Omental fat pad (tissue), 3 donors: ENCODE measurements at regions not wholly inside any gene's neighbourhood (a gene's known extent, or its start where the extent isn't known, plus 50 kb on each side); places are given as distances from the start of the nearest gene placed in this dataset.

Source experiments
- ATAC-seq: fragments of 150-250 bp; one replicate; pipeline ENCODE4 v1.9.1; 2016; ENCODE audit warnings: mild to moderate bottlenecking, moderate library complexity; ENCODE audit not compliant: low FRiP score
- DNase-seq: peaks from one replicate; pipeline ENCODE4 v3.0.0-alpha.2; 2019; ENCODE audit warnings: low spot score
- TF ChIP-seq, protein P1 (sequence below), 3 donors: fragments of 450-650 bp; IDR thresholded peaks; one replicate each; pipeline ENCODE4 v1.5.1; 2016 to 2017; ENCODE audit warnings: antibody characterized with exemption in 3 of 3, mild to moderate bottlenecking in 3 of 3, moderate library complexity in 2 of 3

DNA sequence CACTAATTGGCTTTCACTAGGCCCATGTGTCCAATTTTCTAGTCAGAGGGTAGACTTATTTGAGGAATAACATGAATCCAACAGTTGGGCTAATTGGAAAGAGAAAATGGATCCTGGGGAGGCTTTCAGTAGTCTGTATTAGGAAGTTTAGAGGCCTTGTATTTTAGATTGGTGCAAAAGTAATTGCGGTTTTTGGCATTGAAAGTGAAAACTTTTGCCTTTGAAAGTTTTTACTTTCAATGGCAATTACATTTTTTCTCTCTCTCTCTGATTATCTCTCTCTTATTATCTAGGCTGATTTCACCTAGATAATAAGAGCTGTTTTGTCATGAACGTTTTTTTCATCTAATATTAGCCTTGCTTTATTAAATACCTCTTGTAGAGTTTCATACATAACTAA is 981.7 kb downstream of the REEP3 start:
- ATAC-seq: no peak
- TF ChIP-seq, protein P1, sequence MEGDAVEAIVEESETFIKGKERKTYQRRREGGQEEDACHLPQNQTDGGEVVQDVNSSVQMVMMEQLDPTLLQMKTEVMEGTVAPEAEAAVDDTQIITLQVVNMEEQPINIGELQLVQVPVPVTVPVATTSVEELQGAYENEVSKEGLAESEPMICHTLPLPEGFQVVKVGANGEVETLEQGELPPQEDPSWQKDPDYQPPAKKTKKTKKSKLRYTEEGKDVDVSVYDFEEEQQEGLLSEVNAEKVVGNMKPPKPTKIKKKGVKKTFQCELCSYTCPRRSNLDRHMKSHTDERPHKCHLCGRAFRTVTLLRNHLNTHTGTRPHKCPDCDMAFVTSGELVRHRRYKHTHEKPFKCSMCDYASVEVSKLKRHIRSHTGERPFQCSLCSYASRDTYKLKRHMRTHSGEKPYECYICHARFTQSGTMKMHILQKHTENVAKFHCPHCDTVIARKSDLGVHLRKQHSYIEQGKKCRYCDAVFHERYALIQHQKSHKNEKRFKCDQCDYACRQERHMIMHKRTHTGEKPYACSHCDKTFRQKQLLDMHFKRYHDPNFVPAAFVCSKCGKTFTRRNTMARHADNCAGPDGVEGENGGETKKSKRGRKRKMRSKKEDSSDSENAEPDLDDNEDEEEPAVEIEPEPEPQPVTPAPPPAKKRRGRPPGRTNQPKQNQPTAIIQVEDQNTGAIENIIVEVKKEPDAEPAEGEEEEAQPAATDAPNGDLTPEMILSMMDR (IDR thresholded peaks at IDR 0.05): no peak
- no peak for DNase-seq

DNA sequence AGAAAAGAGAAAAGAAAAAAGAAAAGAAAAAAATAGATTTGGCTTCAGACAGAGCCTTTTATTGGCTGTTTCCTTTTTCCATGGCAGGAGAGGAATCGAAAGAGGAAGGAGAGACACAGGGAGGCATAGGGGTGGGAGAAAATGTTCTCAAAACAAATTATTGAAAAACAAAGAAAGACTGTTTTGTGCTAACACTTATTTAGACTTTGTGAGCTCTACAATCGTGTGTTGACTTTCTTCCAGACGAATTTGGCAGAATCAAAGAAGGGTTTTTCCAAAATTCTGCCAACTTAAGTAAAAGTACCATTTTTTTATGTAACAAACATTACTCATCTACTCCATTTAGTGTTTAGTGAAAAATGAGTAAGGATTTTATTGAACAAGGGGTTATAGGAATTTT is 982.2 kb downstream of the REEP3 start:
- DNase-seq: no peak
- no peak for ATAC-seq
- TF ChIP-seq, protein P1 (IDR thresholded peaks at IDR 0.05): no peak

DNA sequence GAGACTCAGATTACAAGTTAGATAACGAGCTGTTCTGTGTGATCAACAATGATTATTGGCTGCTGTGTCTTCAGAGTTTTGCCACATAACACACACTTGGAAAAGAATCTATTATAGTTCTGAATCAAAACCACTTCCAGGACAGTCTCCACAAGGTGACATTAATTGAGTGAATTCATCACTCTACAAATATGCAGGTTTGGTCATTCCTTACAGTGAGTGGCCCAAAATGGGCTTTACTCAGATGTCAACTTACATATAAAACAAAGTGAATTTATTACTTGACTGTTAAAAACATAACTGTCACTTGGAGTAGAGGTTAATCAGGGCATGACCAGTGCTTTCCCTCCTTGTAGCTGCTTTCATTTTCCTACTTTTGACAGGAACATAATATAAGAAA is 984.3 kb downstream of the REEP3 start:
- DNase-seq: no peak
- TF ChIP-seq, protein P1 (IDR thresholded peaks at IDR 0.05): no peak
- ATAC-seq: no peak

DNA sequence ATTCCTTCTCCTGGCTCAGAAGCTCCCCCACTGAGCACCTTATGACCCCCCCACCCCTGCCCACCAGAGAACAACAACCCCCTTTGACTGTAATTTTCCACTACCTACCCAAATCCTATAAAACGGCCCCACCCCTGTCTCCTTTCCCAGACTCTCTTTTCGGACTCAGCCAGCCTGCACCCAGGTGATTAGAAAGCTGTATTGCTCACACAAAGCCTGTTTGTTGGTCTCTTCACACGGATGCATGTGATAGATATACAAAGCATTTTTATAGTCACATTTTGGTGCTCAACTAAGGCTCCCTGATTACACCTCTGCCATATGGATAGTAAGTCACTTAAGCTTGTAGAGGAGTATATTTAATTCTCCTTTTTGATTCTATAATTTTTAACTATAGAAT is 985.8 kb downstream of the REEP3 start:
- DNase-seq (no peak), ATAC-seq (no peak)
- TF ChIP-seq, protein P1 (IDR thresholded peaks at IDR 0.05): no peak

DNA sequence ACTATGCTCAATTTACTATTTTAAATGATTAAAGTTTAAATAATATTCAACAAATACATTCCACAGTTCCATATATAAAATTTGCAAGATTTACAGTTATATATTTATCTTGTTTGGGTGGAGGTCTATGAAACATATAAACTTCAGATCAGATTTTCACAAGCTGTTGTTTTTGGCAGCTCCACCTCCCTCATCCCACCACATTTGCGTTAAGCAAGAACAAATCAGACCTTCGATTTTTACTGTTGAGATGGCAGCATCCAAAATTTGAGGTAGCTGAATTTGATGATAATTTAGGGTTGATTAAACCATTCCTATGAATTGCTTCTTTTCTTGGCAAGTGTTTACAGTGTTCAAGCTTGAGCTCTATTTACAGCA is 986.4 kb downstream of the REEP3 start:
- ATAC-seq: no peak
- TF ChIP-seq, protein P1 (IDR thresholded peaks at IDR 0.05): no peak
- DNase-seq: no peak

DNA sequence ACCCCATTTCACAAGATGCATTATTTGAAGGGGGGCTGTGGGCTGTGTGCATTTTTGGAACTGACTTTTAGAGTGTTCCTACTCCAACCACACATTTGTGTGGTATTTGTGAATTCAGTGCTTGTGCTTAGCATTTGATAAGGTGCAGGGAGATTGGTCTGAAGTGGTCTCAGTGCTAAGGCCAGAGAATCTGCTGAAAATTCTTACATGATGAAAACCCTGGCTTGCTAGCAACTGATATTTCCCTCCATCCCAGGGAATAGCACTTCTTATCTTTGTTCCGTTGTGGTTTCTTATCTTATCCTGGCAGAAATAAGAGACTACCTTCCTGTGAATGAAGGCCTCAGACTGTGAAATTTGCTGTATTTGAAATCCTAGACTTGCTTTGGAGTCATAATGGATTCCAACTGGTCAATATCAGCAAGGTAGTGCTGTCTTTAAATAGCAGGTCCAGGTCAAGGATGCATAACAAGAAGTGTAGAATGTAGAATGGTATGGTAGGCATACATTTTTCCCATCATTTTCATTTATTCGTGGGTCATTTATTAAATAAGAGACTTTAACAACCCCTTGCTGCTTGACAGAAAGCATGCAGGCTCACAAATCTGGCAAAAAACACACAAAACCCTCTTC is 986.9 kb downstream of the REEP3 start:
- ATAC-seq (no peak), DNase-seq (no peak)
- TF ChIP-seq, protein P1 (IDR thresholded peaks at IDR 0.05): no peak

DNA sequence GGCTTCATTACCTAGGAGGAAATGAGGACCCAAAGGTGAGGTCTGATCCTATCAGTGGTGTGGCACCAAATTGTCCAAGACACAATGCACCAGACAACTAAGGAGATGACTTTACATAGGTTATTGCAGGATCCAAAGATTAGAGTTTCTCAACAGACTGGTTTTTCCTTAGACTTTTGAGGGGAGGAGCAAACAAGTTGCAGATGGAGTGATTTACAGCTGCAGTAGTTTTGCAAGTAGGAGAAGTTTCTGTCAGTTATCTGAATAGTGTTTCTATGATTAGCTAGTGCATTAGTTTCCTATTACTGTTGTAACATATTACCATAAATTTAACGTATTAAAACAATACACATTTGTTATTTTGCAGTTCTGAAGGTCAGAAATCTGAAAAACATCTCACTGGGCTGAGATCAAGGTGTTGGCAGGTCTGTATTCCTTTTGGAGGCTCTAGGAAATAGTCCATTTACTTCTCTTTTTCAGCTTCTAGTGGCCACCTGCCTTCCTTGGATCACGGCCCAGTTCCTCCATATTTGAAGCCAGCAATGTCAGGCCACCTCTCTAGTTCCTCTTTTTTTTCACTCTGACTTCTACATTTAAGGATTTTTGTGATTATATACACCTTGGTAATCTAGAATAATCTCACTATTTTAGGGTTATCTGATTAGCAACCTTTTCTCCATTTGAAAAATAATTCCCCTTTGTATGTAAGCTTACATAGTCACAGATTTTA is 994.9 kb downstream of the REEP3 start:
- no peak for ATAC-seq
- DNase-seq: no peak
- TF ChIP-seq, protein P1 (IDR thresholded peaks at IDR 0.05): no peak
